ENCODE measurements at regions not wholly inside any gene's neighbourhood (a gene's known extent, or its start where the extent isn't known, plus 50 kb on each side); places are given as distances from the start of the nearest gene placed in this dataset.

GRCh38 chr2:34912084-34912483 is 1313.0 kb upstream of the FAM98A start:
- Mint-ChIP-seq H3K27me3 (ENCODE audit: low read depth, poor library complexity) (no peaks in the 10 kb centered on the region), H3K4me3 (no peak overlapping the region), H3K4me1 (no peaks in the 10 kb centered on the region), H3K9me3 (peaks cover 7% of the 10 kb centered on the region), H3K27ac (no peak overlapping the region), H3K36me3 (ENCODE audit: low read depth) (no peaks in the 10 kb centered on the region)
- no peak for TF ChIP-seq CTCF (IDR thresholded peaks at IDR 0.05)
- DNase-seq, result no peak

GRCh38 chr2:34909992-34910705 is 1311.0 kb upstream of the FAM98A start:
- Mint-ChIP-seq H3K4me1 (no peaks in the 10 kb centered on the region), H3K27ac (no peak overlapping the region), H3K9me3 (no peaks in the 10 kb centered on the region), H3K27me3 (ENCODE audit: low read depth, poor library complexity) (no peaks in the 10 kb centered on the region), H3K36me3 (ENCODE audit: low read depth) (no peaks in the 10 kb centered on the region), H3K4me3 (no peak overlapping the region)
- no peak for DNase-seq
- TF ChIP-seq CTCF (IDR thresholded peaks at IDR 0.05), result no peak

- Mint-ChIP-seq H3K4me3 (no peak overlapping the region), H3K27ac (no peak overlapping the region), H3K27me3 (ENCODE audit: low read depth, poor library complexity) (no peaks in the 10 kb centered on the region), H3K9me3 (no peaks in the 10 kb centered on the region), H3K4me1 (no peaks in the 10 kb centered on the region), H3K36me3 (ENCODE audit: low read depth) (no peaks in the 10 kb centered on the region)
- TF ChIP-seq CTCF (IDR thresholded peaks at IDR 0.05), result no peak
- no peak for DNase-seq
Measured at GRCh38 chr2:34907812-34908211, 1308.7 kb upstream of the FAM98A start.

DNA sequence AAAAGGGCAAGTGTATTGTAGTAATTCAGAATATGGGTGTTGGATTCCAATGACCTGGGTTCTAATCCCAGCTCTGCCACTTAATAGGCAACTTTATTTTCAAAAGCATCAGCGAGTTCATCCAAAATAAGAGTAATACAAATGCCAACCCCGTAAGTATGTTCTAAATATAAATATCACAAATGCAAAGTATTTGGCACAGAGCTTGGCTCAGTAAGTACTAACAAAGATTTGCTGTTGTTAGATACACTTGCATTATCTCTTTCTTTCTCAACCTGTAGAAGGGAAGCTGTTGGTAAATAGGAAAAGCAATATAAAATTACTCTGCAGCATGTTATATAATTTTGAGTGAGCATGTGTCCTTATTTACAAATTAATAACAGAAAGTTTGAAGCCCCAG is 1302.6 kb upstream of the FAM98A start:
- H3K9me3 Mint-ChIP-seq, result no peaks in the 10 kb centered on the region
- no peak for DNase-seq
- H3K4me3 Mint-ChIP-seq, result no peak overlapping the region
- H3K4me1 Mint-ChIP-seq, result no peaks in the 10 kb centered on the region
- TF ChIP-seq CTCF (IDR thresholded peaks at IDR 0.05), result no peak
- no peaks in the 10 kb centered on the region for H3K36me3 Mint-ChIP-seq (ENCODE audit: low read depth)
- no peaks in the 10 kb centered on the region for H3K27me3 Mint-ChIP-seq (ENCODE audit: low read depth, poor library complexity)
- no peak overlapping the region for H3K27ac Mint-ChIP-seq

GRCh38 chr2:34899079-34899478 is 1300.0 kb upstream of the FAM98A start:
- Mint-ChIP-seq H3K9me3 (no peaks in the 10 kb centered on the region), H3K4me1 (no peaks in the 10 kb centered on the region), H3K4me3 (no peak overlapping the region), H3K27me3 (ENCODE audit: low read depth, poor library complexity) (no peaks in the 10 kb centered on the region), H3K27ac (no peak overlapping the region), H3K36me3 (ENCODE audit: low read depth) (no peaks in the 10 kb centered on the region)
- DNase-seq, result no peak
- no peak for TF ChIP-seq CTCF (IDR thresholded peaks at IDR 0.05)

- Mint-ChIP-seq H3K36me3 (ENCODE audit: low read depth) (no peaks in the 10 kb centered on the region), H3K27me3 (ENCODE audit: low read depth, poor library complexity) (no peaks in the 10 kb centered on the region)
Measured at GRCh38 chr2:34892766-34893165, 1293.7 kb upstream of the FAM98A start.

More at GRCh38 chr2:34892766-34893165, 1293.7 kb upstream of the FAM98A start:
- Mint-ChIP-seq H3K27ac (no peak overlapping the region), H3K4me1 (no peaks in the 10 kb centered on the region), H3K4me3 (no peak overlapping the region), H3K9me3 (no peaks in the 10 kb centered on the region)
- DNase-seq, result no peak
- no peak for TF ChIP-seq CTCF (IDR thresholded peaks at IDR 0.05)

All from nephron progenitor cell (in vitro differentiated cells).